Epidermal melanocyte (primary cell): ENCODE measurements at regions not wholly inside any gene's neighbourhood (a gene's known extent, or its start where the extent isn't known, plus 50 kb on each side); places are given as distances from the start of the nearest gene placed in this dataset.
"Not testable (repeated sequence)": the region's sequence is repeated elsewhere in the genome, so short reads cannot be mapped to it uniquely, and the experiment has no call there.

Source experiments
- DNase-seq: peaks from one replicate; pipeline ENCODE4 v3.0.0; 2011; ENCODE audit warnings: low spot score; ENCODE audit not compliant: insufficient read length

DNA sequence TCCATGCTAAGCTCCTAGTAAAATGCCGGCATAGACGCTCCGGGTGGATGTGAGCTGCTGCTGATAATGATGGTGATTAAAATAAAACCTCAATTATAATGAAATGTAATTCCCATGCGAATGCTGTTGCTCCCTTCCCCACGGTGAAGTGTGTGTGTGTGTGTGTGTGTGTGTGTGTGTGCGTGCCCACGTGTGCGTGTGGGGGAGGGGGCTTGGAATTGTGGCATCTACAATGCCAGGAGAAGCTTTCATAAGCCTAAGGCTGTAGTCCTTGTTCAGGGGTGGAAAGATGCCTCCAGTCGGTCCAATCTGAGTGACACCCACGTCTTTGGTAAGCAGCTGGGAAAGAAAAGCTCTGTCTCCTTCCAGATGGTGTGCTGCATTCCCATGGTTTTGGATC, 137.9 kb downstream of the CDH26 start:
- no peak for DNase-seq

- DNase-seq, result no peak
Observed at GRCh38 chr20:60097285-60097684, 139.1 kb downstream of the CDH26 start.

GRCh38 chr20:60100780-60101179, 142.6 kb downstream of the CDH26 start:
- DNase-seq, result no peak

DNA sequence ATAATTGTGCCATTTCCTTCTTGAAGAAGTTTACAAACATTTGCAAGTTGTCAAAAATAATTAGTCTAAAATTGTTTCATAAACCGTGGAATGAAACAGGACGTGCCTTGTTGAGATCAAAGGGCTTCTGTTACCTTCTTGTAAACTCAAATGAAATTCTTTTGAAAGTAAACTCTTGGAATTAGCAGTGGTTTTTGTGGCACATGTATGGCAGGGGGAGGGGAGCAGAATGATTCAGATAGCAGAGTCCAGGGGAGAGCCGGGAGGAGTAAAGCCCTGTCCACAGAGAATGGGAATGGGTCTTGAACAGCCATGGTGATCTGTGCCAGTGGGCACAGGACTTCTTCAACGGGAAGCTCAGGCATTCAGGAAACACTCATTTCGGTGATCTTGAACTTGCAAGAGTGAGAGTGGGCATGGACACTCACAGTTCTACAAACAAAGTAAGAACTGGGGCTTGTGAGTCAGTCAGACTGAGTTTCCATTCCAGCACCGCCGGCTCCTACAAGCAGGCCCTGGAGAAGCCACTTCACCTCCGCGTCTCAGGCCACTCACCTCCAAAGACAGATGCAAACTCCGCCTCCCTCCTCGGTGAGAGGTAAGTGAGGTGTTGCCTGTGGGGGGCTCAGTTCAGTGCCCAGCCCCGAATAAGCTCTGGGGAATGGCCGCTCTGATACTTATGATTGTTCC, 143.1 kb downstream of the CDH26 start:
- no peak for DNase-seq

DNA sequence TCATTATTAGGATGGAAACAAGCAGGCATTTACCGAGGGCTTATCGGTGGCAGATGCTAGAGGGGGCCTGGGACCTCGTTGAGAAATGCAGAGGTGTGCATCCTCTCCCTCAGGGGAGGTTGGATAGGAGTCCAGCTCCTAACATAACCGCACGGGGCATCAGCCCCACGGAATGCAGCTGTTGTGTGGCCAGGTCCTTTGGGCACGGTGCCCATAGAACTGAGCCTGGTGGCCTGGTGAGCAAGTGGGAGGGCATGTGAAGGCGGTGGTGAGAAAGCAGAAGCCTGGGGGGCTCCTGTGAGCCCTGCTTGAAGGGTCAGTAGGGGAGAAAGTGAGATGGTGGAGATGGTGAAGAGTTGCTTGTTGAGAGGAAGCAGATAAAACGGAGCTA, 143.7 kb downstream of the CDH26 start:
- no peak for DNase-seq

GRCh38 chr20:60102665-60103210, 144.5 kb downstream of the CDH26 start:
- no peak for DNase-seq

- DNase-seq, result no peak
Observed at GRCh38 chr20:60104993-60105803, 147.0 kb downstream of the CDH26 start.

GRCh38 chr20:60106186-60106585, 148.0 kb downstream of the CDH26 start:
- not testable (repeated sequence) for DNase-seq

DNA sequence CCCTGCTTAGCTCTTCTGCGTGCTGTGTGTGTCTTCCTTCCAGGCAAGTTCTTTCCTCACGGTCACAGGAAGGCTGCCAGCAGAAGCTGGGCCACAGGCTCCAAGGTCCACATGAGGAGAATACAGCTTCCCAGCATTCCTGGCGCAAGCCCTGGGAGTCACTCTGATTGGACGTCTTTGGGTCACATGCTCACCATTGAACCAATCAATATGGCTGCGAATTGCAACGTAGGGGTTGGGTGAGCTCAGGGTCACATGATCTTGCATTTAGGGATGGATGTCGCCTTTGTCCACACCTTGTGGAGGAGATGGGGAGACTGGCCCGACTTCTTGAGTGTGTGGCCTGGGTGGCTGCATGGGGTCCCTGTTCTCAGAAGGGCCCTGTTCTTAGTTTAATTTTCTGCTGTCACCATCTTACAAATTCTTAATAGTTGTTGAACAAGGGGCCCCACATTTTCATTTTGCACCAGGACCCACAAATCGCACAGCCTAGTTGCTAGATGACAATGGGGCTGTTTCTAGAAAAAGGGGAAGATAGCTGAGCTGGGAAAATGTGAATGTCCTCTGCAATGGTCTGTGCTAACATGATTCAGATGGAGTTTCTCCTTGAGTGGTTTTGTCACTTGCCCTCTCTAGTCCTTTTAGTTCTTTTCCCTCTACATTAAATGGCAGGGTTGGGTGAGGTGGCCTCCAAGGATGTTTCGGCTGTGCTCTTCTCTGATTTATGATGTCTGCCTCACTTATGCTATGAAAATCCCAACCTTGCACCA, 149.6 kb downstream of the CDH26 start:
- no peak for DNase-seq

- no peak for DNase-seq
Observed at GRCh38 chr20:60108397-60108796, 150.2 kb downstream of the CDH26 start.

DNA sequence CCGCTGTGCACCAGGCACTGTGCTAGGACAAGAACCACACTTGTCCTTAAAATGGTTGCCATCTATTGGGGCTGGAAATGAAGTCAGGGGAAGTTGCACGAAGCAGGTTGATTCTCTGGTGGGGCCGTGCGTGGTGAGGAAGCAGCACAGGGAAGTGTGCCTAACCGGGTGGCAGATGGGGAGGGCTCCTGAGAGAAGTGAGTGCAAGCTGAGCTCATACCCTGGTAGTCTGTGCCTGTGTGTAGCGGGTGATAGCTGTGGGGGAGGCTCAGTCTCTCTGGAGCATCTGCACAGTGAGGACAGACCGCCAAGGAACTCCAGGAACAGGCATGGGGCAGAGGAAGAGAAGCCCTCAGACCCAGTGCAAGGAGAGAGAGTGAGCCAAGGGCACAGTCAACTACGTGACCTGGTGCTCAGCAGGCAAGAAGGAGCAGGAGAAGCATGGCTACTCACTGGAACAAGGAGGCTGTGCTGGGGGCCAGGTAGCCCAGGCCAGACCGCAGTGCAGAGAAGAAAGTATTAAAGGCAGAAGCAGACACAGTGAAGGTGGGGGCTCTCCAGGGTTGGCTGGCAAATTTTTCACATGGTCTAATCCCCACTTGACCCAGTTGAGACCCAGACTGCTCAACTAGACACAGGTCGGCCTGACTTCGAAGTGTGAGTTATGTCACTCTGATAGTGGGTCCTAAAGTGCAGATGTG, 155.0 kb downstream of the CDH26 start:
- DNase-seq, result no peak

- no peak for DNase-seq
Observed at GRCh38 chr20:60113771-60114170, 155.5 kb downstream of the CDH26 start.

DNA sequence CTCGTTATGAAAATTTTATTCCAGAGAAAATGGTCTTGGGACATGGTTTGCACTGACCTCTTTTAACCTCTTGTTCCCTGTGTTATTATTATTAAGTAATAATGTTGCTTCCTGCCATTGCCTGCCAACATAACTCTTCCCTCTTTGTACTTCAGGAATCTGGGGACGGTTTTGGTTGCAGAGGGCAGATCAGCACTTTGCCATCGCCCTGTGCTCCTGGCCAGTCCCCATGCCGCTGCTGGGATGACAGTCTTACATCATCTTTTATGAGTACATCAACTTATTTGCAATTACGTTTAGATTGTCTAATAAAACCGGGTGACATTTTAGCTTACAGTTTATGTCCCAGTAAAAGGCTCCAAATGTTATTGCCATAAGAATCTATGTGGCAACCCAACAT, 157.2 kb downstream of the CDH26 start:
- no peak for DNase-seq

GRCh38 chr20:60116128-60116909, 158.1 kb downstream of the CDH26 start:
- DNase-seq, result no peak

- peak; percentile 71 for DNase-seq
Observed at GRCh38 chr20:60117065-60117464, 158.8 kb downstream of the CDH26 start.

DNA sequence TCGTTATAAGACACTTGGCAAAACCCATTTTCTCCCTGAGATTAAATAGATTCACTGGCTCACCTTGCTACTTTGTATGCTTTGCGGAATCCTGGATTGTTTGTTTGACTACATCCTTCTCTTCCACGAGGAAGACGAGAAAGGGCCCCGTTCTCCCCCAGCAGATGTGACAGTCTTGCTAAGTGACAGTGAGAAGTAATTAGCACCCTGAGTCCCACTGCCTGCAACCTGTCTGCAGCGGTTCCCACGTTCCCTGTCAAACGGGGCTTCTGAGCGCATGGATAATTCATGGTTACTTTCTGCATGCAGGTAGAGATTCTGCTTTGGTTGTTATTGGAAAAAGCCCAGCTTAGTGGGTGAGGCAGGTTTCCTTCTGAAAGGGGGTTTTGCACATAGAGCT, 163.7 kb downstream of the CDH26 start:
- no peak for DNase-seq

GRCh38 chr20:60122671-60123070, 164.4 kb downstream of the CDH26 start:
- no peak for DNase-seq

GRCh38 chr20:60123096-60123495, 164.9 kb downstream of the CDH26 start:
- no peak for DNase-seq

- no peak for DNase-seq
Observed at GRCh38 chr20:60123652-60124051, 165.4 kb downstream of the CDH26 start.

DNA sequence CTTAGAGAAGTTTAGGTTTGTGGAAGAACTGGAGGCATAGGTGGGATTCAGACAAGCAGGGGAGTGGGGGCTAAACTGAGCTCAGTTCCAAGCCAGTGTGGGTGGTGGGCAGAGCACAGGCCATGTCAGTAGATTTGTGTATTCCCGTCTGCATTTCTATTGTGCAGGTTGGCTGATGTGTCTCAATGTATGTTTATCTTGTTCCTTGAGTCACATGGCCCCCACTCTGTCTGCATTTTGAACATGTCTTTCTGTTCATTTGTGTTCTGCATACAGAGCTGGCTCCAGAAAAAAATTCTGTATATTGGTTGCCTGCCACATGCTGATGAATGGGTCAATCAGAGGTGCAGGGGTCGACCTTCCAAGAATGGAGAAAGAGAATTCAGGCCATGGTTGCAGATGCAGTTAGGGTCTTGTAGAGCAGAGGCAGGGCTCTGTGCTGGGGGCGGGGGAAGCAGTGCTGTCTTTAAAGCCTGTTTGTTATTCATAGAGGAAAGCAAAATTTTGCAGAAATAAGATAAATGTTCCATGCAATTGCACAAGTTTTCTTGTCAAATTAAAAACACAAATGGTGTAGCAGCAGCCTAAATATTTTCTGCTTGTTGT, 166.7 kb downstream of the CDH26 start:
- no peak for DNase-seq
